K562 (cell line): ENCODE measurements at regions not wholly inside any gene's neighbourhood (a gene's known extent, or its start where the extent isn't known, plus 50 kb on each side); places are given as distances from the start of the nearest gene placed in this dataset.

Experiments
- DNMT1 ChIP-seq: fragments of 450-650 bp; IDR thresholded peaks from 2 replicates; pipeline ENCODE4 v1.6.1; 2016; ENCODE audit warnings: antibody characterized with exemption, mild to moderate bottlenecking
- SRF ChIP-seq, 2 experiments: fragments of 250-450, 450-650 bp in 1 of 2; sonication (Bioruptor Pico) in 1 of 2; sonication (generic) in 1 of 2; formaldehyde crosslinking; IDR thresholded peaks; 2 replicates each; pipeline versions ENCODE4 v1.5.0 to v1.5.1; 2020 to 2022; ENCODE audit warnings: mild to moderate bottlenecking in 1 of 2, missing genetic modification reagents in 1 of 2
- STAT6 ChIP-seq: sonication (generic); formaldehyde crosslinking; IDR thresholded peaks from 2 replicates; pipeline ENCODE4 v1.8.1; 2023; ENCODE audit warnings: mild to moderate bottlenecking, missing genetic modification reagents
- THRAP3 ChIP-seq: fragments of 450-650 bp; IDR thresholded peaks from 2 replicates; pipeline ENCODE4 v1.6.1; 2016; ENCODE audit warnings: mild to moderate bottlenecking, inconsistent platforms, borderline replicate concordance
- THRB ChIP-seq: fragments of 450-650 bp; formaldehyde crosslinking; conservative IDR thresholded peaks from 2 replicates; pipeline ENCODE4 v1.4.0; 2022; ENCODE audit warnings: mild to moderate bottlenecking, missing genetic modification characterization
- ZNF512 ChIP-seq: IDR thresholded peaks from 2 replicates; pipeline ENCODE4 v1.6.1; 2016; ENCODE audit warnings: missing genetic modification characterization, missing compliant biosample characterization

- no peak for TF ChIP-seq THRB (CRISPR knock-in tag)
- no peak for TF ChIP-seq ZNF512
- no peak for TF ChIP-seq STAT6
- no peak for TF ChIP-seq DNMT1
- TF ChIP-seq THRAP3: no peak
- TF ChIP-seq SRF (CRISPR knock-in tag; IDR thresholded peaks at IDR 0.05): no peak
These were observed 255.6 kb upstream of the UGT8 start (continued) for GRCh38 chr4:114343015-114343414.
